ENCODE measurements at regions not wholly inside any gene's neighbourhood (a gene's known extent, or its start where the extent isn't known, plus 50 kb on each side); places are given as distances from the start of the nearest gene placed in this dataset.

DNA sequence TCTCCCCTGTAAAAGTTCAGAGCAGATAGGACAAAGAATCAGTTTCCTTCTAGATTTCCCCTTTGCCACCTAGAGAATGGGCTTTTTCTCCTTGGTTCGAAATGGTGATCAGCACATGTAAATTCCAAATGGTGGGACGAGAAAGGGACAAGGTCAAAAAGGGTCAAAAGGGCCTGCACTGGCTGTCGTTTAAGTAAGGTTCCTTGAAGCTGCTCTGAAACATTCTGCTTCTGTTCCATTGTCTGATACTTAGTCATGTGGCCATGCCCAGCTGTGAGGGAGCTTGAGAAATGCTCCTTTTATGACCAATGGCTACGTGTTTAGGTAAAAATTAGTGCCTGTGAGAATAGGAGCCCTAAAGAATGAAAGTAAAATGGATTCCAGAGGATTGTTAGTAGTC is 165.9 kb upstream of the CENPE start:
- TF ChIP-seq, protein P1, sequence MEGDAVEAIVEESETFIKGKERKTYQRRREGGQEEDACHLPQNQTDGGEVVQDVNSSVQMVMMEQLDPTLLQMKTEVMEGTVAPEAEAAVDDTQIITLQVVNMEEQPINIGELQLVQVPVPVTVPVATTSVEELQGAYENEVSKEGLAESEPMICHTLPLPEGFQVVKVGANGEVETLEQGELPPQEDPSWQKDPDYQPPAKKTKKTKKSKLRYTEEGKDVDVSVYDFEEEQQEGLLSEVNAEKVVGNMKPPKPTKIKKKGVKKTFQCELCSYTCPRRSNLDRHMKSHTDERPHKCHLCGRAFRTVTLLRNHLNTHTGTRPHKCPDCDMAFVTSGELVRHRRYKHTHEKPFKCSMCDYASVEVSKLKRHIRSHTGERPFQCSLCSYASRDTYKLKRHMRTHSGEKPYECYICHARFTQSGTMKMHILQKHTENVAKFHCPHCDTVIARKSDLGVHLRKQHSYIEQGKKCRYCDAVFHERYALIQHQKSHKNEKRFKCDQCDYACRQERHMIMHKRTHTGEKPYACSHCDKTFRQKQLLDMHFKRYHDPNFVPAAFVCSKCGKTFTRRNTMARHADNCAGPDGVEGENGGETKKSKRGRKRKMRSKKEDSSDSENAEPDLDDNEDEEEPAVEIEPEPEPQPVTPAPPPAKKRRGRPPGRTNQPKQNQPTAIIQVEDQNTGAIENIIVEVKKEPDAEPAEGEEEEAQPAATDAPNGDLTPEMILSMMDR (IDR thresholded peaks at IDR 0.05): no peak
- TF ChIP-seq POLR2AphosphoS5 (IDR thresholded peaks at IDR 0.05; ENCODE audit: insufficient read depth in 1 of 2, low read depth in 1 of 2): no peak
